ENCODE measurements at regions not wholly inside any gene's neighbourhood (a gene's known extent, or its start where the extent isn't known, plus 50 kb on each side); places are given as distances from the start of the nearest gene placed in this dataset.

DNA sequence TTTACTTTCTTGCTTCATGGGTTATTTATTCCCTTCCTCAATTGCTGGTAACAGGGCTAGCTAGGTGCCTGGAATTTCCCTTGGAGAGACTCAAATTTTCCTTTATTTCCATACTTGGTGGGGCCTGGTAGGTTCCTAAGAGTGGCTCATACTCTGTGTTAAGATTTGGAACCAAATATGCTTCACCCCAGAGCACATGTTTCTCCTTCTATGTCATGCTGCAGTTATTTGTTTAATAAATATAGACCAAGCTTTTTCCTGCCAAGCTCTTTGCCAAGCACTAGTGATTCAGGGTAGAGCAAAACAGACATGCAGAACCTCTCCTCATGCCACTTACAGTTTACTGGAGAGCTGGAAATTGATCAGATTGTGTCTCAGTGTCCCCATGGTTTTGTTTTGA lies 290.3 kb upstream of the SGCD start:
- DNase-seq (ENCODE audit: low read depth): no peak
- H3K27me3 ChIP-seq (ENCODE audit: control insufficient read depth, insufficient read depth, low read length): no peaks in the 10 kb centered on the region
- H3K36me3 ChIP-seq (ENCODE audit: control insufficient read depth, insufficient read depth, low read length): no peaks in the 10 kb centered on the region
- no peak overlapping the region for H3K4me3 ChIP-seq (ENCODE audit: low read depth, low read length)
- no peak for FAIRE-seq
- TF ChIP-seq, protein P1, sequence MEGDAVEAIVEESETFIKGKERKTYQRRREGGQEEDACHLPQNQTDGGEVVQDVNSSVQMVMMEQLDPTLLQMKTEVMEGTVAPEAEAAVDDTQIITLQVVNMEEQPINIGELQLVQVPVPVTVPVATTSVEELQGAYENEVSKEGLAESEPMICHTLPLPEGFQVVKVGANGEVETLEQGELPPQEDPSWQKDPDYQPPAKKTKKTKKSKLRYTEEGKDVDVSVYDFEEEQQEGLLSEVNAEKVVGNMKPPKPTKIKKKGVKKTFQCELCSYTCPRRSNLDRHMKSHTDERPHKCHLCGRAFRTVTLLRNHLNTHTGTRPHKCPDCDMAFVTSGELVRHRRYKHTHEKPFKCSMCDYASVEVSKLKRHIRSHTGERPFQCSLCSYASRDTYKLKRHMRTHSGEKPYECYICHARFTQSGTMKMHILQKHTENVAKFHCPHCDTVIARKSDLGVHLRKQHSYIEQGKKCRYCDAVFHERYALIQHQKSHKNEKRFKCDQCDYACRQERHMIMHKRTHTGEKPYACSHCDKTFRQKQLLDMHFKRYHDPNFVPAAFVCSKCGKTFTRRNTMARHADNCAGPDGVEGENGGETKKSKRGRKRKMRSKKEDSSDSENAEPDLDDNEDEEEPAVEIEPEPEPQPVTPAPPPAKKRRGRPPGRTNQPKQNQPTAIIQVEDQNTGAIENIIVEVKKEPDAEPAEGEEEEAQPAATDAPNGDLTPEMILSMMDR (IDR thresholded peaks at IDR 0.05; ENCODE audit: insufficient read depth, low read length, severe bottlenecking): no peak

DNA sequence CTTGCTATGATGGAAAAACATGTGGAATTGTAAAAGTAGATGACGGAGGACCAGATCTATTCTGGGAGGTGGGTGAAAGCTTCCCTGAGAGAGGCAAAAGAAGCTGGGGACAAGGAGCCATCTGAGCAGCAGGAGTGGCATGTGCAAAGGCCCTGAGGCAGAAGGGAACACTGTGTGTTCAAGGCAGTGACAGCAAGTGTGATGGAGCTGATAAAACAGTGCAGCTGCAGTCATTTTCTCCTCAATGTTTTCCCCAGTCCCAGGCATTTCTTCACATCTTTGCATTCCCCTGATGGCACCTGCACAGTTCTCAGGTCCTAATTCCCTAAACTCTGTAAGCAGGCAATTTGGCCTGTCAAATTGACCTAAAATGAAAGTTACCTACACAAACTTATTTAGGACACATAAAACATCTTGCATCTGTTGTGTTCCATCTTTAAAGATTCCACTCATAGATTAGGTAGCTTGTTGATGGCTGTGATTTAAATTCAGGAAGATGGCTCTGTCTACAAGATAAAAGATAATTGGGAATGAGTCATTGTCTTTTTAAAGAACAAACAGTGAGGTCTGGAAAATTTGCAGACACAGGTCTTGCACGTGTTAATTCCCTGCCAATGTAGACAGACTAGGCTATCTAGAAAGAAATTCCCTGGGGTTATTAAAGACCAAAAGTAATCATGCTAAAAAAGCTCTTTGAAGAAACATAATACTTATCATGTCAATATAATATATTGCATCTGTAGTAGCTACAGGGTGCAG lies 289.6 kb upstream of the SGCD start:
- no peaks in the 10 kb centered on the region for H3K27me3 ChIP-seq (ENCODE audit: control insufficient read depth, insufficient read depth, low read length)
- DNase-seq (ENCODE audit: low read depth): no peak
- H3K36me3 ChIP-seq (ENCODE audit: control insufficient read depth, insufficient read depth, low read length): no peaks in the 10 kb centered on the region
- TF ChIP-seq, protein P1 (IDR thresholded peaks at IDR 0.05; ENCODE audit: insufficient read depth, low read length, severe bottlenecking): no peak
- no peak for FAIRE-seq
- no peak overlapping the region for H3K4me3 ChIP-seq (ENCODE audit: low read depth, low read length)

DNA sequence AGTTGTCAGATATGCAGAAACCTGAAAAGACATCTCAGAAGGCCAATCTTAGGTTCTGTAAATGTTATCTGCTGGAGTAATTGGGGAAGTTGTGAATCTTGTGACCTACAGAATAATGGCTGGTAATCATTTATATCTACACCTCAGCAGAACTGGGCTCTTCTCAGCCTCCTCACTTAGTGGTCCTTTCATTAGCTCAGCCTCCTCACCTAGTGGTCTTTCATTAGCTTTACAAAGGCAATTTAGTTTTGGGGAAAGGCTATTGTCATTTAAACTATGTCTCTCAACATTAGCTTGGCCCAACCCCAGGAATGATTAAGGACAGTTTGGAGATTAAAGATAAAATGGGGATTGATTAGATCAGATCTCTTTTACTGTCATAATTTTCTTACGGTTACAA lies 284.2 kb upstream of the SGCD start:
- no peaks in the 10 kb centered on the region for H3K36me3 ChIP-seq (ENCODE audit: control insufficient read depth, insufficient read depth, low read length)
- DNase-seq (ENCODE audit: low read depth): no peak
- no peak overlapping the region for H3K4me3 ChIP-seq (ENCODE audit: low read depth, low read length)
- TF ChIP-seq, protein P1 (IDR thresholded peaks at IDR 0.05; ENCODE audit: insufficient read depth, low read length, severe bottlenecking): no peak
- no peak for FAIRE-seq
- no peaks in the 10 kb centered on the region for H3K27me3 ChIP-seq (ENCODE audit: control insufficient read depth, insufficient read depth, low read length)

DNA sequence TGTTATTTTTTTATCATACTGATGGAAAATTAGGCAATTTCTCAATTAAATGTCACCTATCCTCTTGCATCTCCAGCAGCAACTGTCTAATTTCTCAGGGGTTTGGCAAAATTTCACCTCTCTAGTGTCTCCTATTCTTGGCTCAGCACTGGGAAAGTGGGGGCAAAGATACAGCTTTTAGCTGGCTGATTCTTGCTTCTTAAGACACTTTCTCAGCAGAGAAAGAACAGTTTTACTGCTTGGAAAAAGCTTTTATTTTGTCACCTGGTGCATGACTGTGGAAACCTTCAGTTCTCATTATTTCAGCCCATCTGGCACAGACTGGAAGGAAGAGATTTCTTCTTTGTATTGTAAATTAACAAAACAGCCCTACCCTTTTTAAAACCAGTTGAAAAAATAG lies 283.6 kb upstream of the SGCD start:
- TF ChIP-seq, protein P1 (IDR thresholded peaks at IDR 0.05; ENCODE audit: insufficient read depth, low read length, severe bottlenecking): no peak
- Histone ChIP-seq H3K4me3 (ENCODE audit: low read depth, low read length) (no peak overlapping the region), H3K36me3 (ENCODE audit: control insufficient read depth, insufficient read depth, low read length) (no peaks in the 10 kb centered on the region), H3K27me3 (ENCODE audit: control insufficient read depth, insufficient read depth, low read length) (no peaks in the 10 kb centered on the region)
- FAIRE-seq (no peak), DNase-seq (ENCODE audit: low read depth) (no peak)

DNA sequence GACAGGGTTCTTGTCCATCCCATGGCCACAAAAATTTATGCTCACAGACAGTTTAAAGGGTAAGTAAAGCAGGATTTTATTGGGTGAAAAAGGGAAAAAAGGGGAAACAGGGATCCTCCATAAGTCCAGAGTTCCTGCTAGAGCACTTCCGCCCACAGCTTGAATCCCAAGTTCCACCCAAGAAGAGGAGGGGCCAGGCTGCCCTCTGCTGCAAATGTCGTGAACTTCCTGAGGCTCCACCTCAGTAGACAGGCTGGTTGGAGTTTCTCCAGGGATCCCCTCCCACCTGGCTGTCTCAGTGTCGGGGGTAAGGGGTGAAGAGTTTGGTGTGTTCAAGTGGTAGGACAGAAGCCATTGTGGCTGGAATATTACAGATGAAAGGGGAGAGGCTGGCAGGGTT lies 275.0 kb upstream of the SGCD start:
- DNase-seq (ENCODE audit: low read depth): no peak
- FAIRE-seq: no peak
- no peaks in the 10 kb centered on the region for H3K36me3 ChIP-seq (ENCODE audit: control insufficient read depth, insufficient read depth, low read length)
- no peak overlapping the region for H3K4me3 ChIP-seq (ENCODE audit: low read depth, low read length)
- TF ChIP-seq, protein P1 (IDR thresholded peaks at IDR 0.05; ENCODE audit: insufficient read depth, low read length, severe bottlenecking): no peak
- H3K27me3 ChIP-seq (ENCODE audit: control insufficient read depth, insufficient read depth, low read length): no peaks in the 10 kb centered on the region

DNA sequence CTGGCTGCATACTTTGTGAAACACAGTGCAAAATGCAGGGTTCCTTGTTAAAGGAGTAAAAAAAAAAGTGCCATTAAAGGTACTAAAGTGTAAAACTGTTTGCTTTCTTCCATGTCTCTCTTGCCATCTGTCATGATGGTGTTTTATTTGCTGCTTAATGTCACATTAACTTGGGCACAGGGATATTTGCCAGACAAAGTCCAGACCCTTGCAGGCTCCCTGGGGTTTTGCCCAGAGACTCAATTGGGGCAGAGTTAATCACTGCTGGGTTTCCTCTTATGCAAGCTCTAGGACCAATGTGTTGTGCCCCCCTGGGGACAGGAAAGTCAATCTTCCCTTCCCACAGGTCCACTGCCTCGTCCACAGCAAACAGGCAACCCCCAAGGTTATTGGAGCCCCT lies 274.3 kb upstream of the SGCD start:
- TF ChIP-seq, protein P1 (IDR thresholded peaks at IDR 0.05; ENCODE audit: insufficient read depth, low read length, severe bottlenecking): no peak
- H3K4me3 ChIP-seq (ENCODE audit: low read depth, low read length): no peak overlapping the region
- no peaks in the 10 kb centered on the region for H3K36me3 ChIP-seq (ENCODE audit: control insufficient read depth, insufficient read depth, low read length)
- FAIRE-seq: no peak
- no peaks in the 10 kb centered on the region for H3K27me3 ChIP-seq (ENCODE audit: control insufficient read depth, insufficient read depth, low read length)
- DNase-seq (ENCODE audit: low read depth): no peak

All from bronchial epithelial cell (primary cell).